NB4 (cell line): ENCODE measurements at regions not wholly inside any gene's neighbourhood (a gene's known extent, or its start where the extent isn't known, plus 50 kb on each side); places are given as distances from the start of the nearest gene placed in this dataset.

Experiments used
- POLR2A ChIP-seq: IDR thresholded peaks from 2 replicates; pipeline ENCODE4 v1.6.1; 2011; ENCODE audit warnings: mild to moderate bottlenecking; ENCODE audit not compliant: insufficient read length; ENCODE audit errors: extremely low read depth
- TF ChIP-seq, protein P1 (sequence below): IDR thresholded peaks from one replicate; pipeline ENCODE4 v1.5.1; 2012; ENCODE audit warnings: low read depth, low read length
- TF ChIP-seq, protein P2 (sequence below): IDR thresholded peaks from 2 replicates; pipeline ENCODE4 v1.6.1; 2011; ENCODE audit warnings: low read depth, low read length

DNA sequence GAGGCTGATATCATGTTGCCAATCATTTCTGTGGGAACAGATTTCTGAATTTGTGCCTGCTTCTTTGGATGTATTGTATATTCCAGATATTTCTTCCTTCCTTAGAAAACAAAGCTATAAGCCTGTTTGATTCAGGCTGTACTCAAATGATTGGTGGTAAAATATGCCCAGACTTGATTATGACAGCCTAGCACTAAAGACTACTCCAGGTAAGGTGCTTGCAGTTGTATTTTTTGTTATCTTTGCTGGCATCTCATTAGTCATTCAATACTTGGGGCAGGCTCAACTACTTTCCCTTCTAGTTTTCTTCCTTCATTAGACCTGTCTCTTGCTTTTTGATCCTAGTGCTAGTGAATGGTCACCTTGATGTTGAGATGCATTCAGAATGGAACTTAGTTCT, 90.6 kb downstream of the ZNF518B start:
- TF ChIP-seq POLR2A, result no peak
- TF ChIP-seq, protein P1, sequence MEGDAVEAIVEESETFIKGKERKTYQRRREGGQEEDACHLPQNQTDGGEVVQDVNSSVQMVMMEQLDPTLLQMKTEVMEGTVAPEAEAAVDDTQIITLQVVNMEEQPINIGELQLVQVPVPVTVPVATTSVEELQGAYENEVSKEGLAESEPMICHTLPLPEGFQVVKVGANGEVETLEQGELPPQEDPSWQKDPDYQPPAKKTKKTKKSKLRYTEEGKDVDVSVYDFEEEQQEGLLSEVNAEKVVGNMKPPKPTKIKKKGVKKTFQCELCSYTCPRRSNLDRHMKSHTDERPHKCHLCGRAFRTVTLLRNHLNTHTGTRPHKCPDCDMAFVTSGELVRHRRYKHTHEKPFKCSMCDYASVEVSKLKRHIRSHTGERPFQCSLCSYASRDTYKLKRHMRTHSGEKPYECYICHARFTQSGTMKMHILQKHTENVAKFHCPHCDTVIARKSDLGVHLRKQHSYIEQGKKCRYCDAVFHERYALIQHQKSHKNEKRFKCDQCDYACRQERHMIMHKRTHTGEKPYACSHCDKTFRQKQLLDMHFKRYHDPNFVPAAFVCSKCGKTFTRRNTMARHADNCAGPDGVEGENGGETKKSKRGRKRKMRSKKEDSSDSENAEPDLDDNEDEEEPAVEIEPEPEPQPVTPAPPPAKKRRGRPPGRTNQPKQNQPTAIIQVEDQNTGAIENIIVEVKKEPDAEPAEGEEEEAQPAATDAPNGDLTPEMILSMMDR, result no peak
- TF ChIP-seq, protein P2, sequence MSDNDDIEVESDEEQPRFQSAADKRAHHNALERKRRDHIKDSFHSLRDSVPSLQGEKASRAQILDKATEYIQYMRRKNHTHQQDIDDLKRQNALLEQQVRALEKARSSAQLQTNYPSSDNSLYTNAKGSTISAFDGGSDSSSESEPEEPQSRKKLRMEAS, result no peak
